IMR-90 (cell line): ENCODE measurements at regions not wholly inside any gene's neighbourhood (a gene's known extent, or its start where the extent isn't known, plus 50 kb on each side); places are given as distances from the start of the nearest gene placed in this dataset.

Experiments used
- ATAC-seq: fragments of 200-7000 bp; cut with Tn5 transposase; 2 replicates; pipeline ENCODE4 v1.9.1; 2020; ENCODE audit warnings: low read depth, mild to moderate bottlenecking, moderate library complexity
- BruUV-seq: library from RNA; stranded (reverse); fragments of 400-500 nt; replicated peaks from 2 replicates; lab custom pipeline; 2021; lab: Mats Ljungman, UMichigan
- CTCF ChIA-PET: fragments of 300-600 bp; formaldehyde crosslinking; extraction: SDS; loops from one replicate; lab custom pipeline; 2021; ENCODE audit warnings: antibody characterized with exemption; lab: Yijun Ruan, JAX
- POLR2A ChIA-PET: fragments of 300-600 bp; sonication (Branson Sonifier 250); formaldehyde crosslinking; loops from one replicate; lab custom pipeline; 2022; ENCODE audit warnings: antibody characterized with exemption; ENCODE audit not compliant: unreplicated experiment; lab: Charles Lee
- DNase-seq: peaks from one replicate; pipeline ENCODE4 v3.0.0; 2013
- H2AFZ ChIP-seq: replicated peaks from 2 replicates; pipeline ENCODE3; 2013; ENCODE audit warnings: low read length, mild to moderate bottlenecking; ENCODE audit not compliant: poor library complexity
- H2AK5ac ChIP-seq: 2 replicates; pipeline ENCODE4 v1.6.1; 2013; ENCODE audit warnings: low read depth, low read length, inconsistent platforms
- H2AK9ac ChIP-seq: replicated peaks from 2 replicates; pipeline ENCODE3; 2013; ENCODE audit warnings: mild to moderate bottlenecking, low read depth, low read length, moderate library complexity; ENCODE audit not compliant: poor library complexity
- H2BK120ac ChIP-seq: 2 replicates; pipeline ENCODE4 v1.6.1; 2013; ENCODE audit warnings: low read depth, low read length, inconsistent platforms
- H2BK15ac ChIP-seq: 3 replicates; pipeline ENCODE4 v1.6.1; 2013; ENCODE audit warnings: low read depth, low read length, inconsistent platforms
- H2BK20ac ChIP-seq: 2 replicates; pipeline ENCODE4 v1.6.1; 2013; ENCODE audit warnings: low read depth, mild to moderate bottlenecking, inconsistent platforms, low read length, moderate library complexity
- H2BK5ac ChIP-seq: 2 replicates; pipeline ENCODE4 v1.6.1; 2013; ENCODE audit warnings: mild to moderate bottlenecking, low read depth, low read length, inconsistent platforms; ENCODE audit not compliant: poor library complexity, severe bottlenecking
- H3K14ac ChIP-seq: replicated peaks from 2 replicates; pipeline ENCODE4 v1.6.1; 2013; ENCODE audit warnings: low read depth, low read length, inconsistent platforms
- H3K18ac ChIP-seq: 2 replicates; pipeline ENCODE4 v1.6.1; 2013; ENCODE audit warnings: low read depth, low read length, control low read depth
- H3K23ac ChIP-seq: 2 replicates; pipeline ENCODE4 v1.6.1; 2013; ENCODE audit warnings: low read depth, low read length, inconsistent platforms
- H3K27ac ChIP-seq: 2 replicates; pipeline ENCODE4 v1.5.1; 2013; ENCODE audit warnings: mild to moderate bottlenecking, control low read depth, low read length; ENCODE audit not compliant: insufficient read depth
- H3K27me3 ChIP-seq: 2 replicates; pipeline ENCODE4 v1.6.1; 2013; ENCODE audit warnings: low read length; ENCODE audit not compliant: control insufficient read depth, insufficient read depth
- H3K36me3 ChIP-seq: 2 replicates; pipeline ENCODE4 v1.6.1; 2013; ENCODE audit warnings: low read length, mixed read lengths; ENCODE audit not compliant: control insufficient read depth, insufficient read depth
- H3K4ac ChIP-seq: 2 replicates; pipeline ENCODE4 v1.6.1; 2013; ENCODE audit warnings: low read depth, low read length, inconsistent platforms
- H3K4me1 ChIP-seq: 2 replicates; pipeline ENCODE4 v1.6.1; 2013; ENCODE audit warnings: low read length, mixed read lengths; ENCODE audit not compliant: control insufficient read depth, insufficient read depth
- H3K4me2 ChIP-seq: 2 replicates; pipeline ENCODE4 v1.6.1; 2013; ENCODE audit warnings: low read depth, mild to moderate bottlenecking, control low read depth, low read length, moderate library complexity
- H3K4me3 ChIP-seq: 2 replicates; pipeline ENCODE4 v1.5.1; 2013; ENCODE audit warnings: low read depth, mild to moderate bottlenecking, control low read depth, low read length, moderate library complexity; ENCODE audit not compliant: insufficient read depth
- H3K56ac ChIP-seq: 2 replicates; pipeline ENCODE4 v1.6.1; 2013; ENCODE audit warnings: low read length, inconsistent platforms; ENCODE audit not compliant: insufficient read depth; ENCODE audit errors: extremely low read depth
- H3K79me1 ChIP-seq, 2 experiments: 2 replicates each; pipeline ENCODE4 v1.6.1; 2013; ENCODE audit warnings: low read length in 2 of 2, inconsistent platforms in 1 of 2, low read depth in 1 of 2
- H3K9ac ChIP-seq: 2 replicates; pipeline ENCODE4 v1.6.1; 2013; ENCODE audit warnings: low read depth, low read length, control low read depth
- H3K9me1 ChIP-seq: 2 replicates; pipeline ENCODE4 v1.6.1; 2013; ENCODE audit warnings: low read length, inconsistent platforms; ENCODE audit not compliant: insufficient read depth
- H3K9me3 ChIP-seq: 2 replicates; pipeline ENCODE4 v1.6.1; 2013; ENCODE audit warnings: low read length; ENCODE audit not compliant: control insufficient read depth, insufficient read depth
- H4K20me1 ChIP-seq: 2 replicates; pipeline ENCODE4 v1.6.1; 2013; ENCODE audit warnings: low read length, inconsistent platforms; ENCODE audit not compliant: insufficient read depth
- H4K5ac ChIP-seq: 2 replicates; pipeline ENCODE4 v1.6.1; 2013; ENCODE audit warnings: mild to moderate bottlenecking, low read depth, low read length, control low read depth
- H4K8ac ChIP-seq, 2 experiments: 2 replicates each; pipeline ENCODE4 v1.6.1; 2013; ENCODE audit warnings: low read depth in 2 of 2, low read length in 2 of 2, control low read depth in 1 of 2, inconsistent platforms in 1 of 2
- H4K91ac ChIP-seq: 2 replicates; pipeline ENCODE4 v1.6.1; 2013; ENCODE audit warnings: low read depth, low read length, inconsistent platforms; ENCODE audit not compliant: insufficient read depth
- BHLHE40 ChIP-seq: fragments of 150-350 bp; IDR thresholded peaks from 2 replicates; pipeline ENCODE4 v1.6.1; 2016; ENCODE audit warnings: mild to moderate bottlenecking, low read depth, low read length
- CEBPB ChIP-seq: IDR thresholded peaks from 2 replicates; pipeline ENCODE4 v1.6.1; 2012; ENCODE audit warnings: low read depth, low read length, improper control_type of control experiment
- CHD1 ChIP-seq: IDR thresholded peaks from 2 replicates; pipeline ENCODE4 v1.6.1; 2012; ENCODE audit warnings: low read depth, low read length, improper control_type of control experiment
- CTCF ChIP-seq: conservative IDR thresholded peaks from 2 replicates; pipeline ENCODE4 v1.5.1; 2012; ENCODE audit warnings: mild to moderate bottlenecking, low read depth, low read length, improper control_type of control experiment
- FOS ChIP-seq: fragments of 150-350 bp; IDR thresholded peaks from 2 replicates; pipeline ENCODE4 v1.6.1; 2016; ENCODE audit warnings: low read depth, low read length
- MAFK ChIP-seq: IDR thresholded peaks from 2 replicates; pipeline ENCODE4 v1.6.1; 2012; ENCODE audit warnings: low read depth, low read length, improper control_type of control experiment
- MAZ ChIP-seq: IDR thresholded peaks from 2 replicates; pipeline ENCODE4 v1.6.1; 2012; ENCODE audit warnings: low read depth, mild to moderate bottlenecking, low read length, improper control_type of control experiment, moderate library complexity, borderline replicate concordance
- MXI1 ChIP-seq: IDR thresholded peaks from 2 replicates; pipeline ENCODE4 v1.6.1; 2012; ENCODE audit warnings: low read depth, mild to moderate bottlenecking, low read length, moderate library complexity, borderline replicate concordance
- NFE2L2 ChIP-seq: fragments of 150-350 bp; IDR thresholded peaks from 2 replicates; pipeline ENCODE4 v1.6.1; 2016; ENCODE audit warnings: low read depth, mild to moderate bottlenecking, low read length
- POLR2A ChIP-seq: IDR thresholded peaks from 2 replicates; pipeline ENCODE4 v1.6.1; 2012; ENCODE audit warnings: mild to moderate bottlenecking, low read depth, low read length
- RAD21 ChIP-seq: IDR thresholded peaks from 2 replicates; pipeline ENCODE4 v1.6.1; 2012; ENCODE audit warnings: low read length, improper control_type of control experiment
- RCOR1 ChIP-seq: IDR thresholded peaks from 2 replicates; pipeline ENCODE4 v1.6.1; 2012; ENCODE audit warnings: mild to moderate bottlenecking, low read length, improper control_type of control experiment; ENCODE audit not compliant: insufficient replicate concordance
- RFX5 ChIP-seq: IDR thresholded peaks from 2 replicates; pipeline ENCODE4 v1.8.0; 2012; ENCODE audit warnings: low read depth, mild to moderate bottlenecking, low read length, moderate library complexity
- SMC3 ChIP-seq: fragments of 150-350 bp; IDR thresholded peaks from 2 replicates; pipeline ENCODE4 v1.6.1; 2016; ENCODE audit warnings: low read depth, mild to moderate bottlenecking, antibody characterized with exemption, low read length, moderate library complexity
- WGBS, 2 experiments: methylation state at CpG; one replicate each; pipeline versions ENCODE4 v1.1.5 to v1.1.7; 2013; ENCODE audit warnings: missing lambda C conversion rate in 2 of 2; ENCODE audit not compliant: insufficient read length in 1 of 2; ENCODE audit errors: extremely low coverage in 2 of 2; 5-methylcytosine and 5-hydroxymethylcytosine counted together
- dilution Hi-C: fragments of 300-500 bp; cut with HindIII; formaldehyde crosslinking; loops from one replicate; pipeline ENCODE4 v1.14.3; 2018; ENCODE audit warnings: low sequenced_read_pairs; ENCODE audit not compliant: unreplicated experiment
- in situ Hi-C: fragments of 300-500 bp; cut with MboI; formaldehyde crosslinking; loops from 3 replicates; pipeline ENCODE4 v1.14.3; 2019; ENCODE audit warnings: low sequenced_read_pairs, inconsistent platforms, mixed read lengths
- intact Hi-C: fragments of 100-400 bp; cut with micrococcal nuclease; formaldehyde crosslinking; loops from 2 replicates; pipeline ENCODE4 v1.10.0; 2022
- TF ChIP-seq, protein P1 (sequence below): fragments of 150-350 bp; IDR thresholded peaks from 2 replicates; pipeline ENCODE4 v1.6.1; 2016; ENCODE audit warnings: low read depth, mild to moderate bottlenecking, low read length, moderate library complexity, borderline replicate concordance

GRCh38 chr12:43008953-43009845, 419.7 kb upstream of the PRICKLE1 start (continued):
- no peak for TF ChIP-seq BHLHE40

GRCh38 chr12:43004908-43005307, 415.4 kb upstream of the PRICKLE1 start:
- no peak overlapping the region for H4K5ac ChIP-seq
- no peak overlapping the region for H2BK120ac ChIP-seq
- in situ Hi-C loops (no loop called here), dilution Hi-C loops (no loop called here), intact Hi-C loops (no loop called here)
- H3K79me1 ChIP-seq: no peaks in the 10 kb centered on the region
- H2BK5ac ChIP-seq: no peak overlapping the region
- no peak overlapping the region for H3K4me3 ChIP-seq
- no peak overlapping the region for H4K8ac ChIP-seq
- H2AFZ ChIP-seq: no peak overlapping the region
- H3K23ac ChIP-seq: no peak overlapping the region
- H3K4ac ChIP-seq: no peak overlapping the region
- H2AK5ac ChIP-seq: no peak overlapping the region
- no peaks in the 10 kb centered on the region for H3K9me1 ChIP-seq
- no peak overlapping the region for H2BK20ac ChIP-seq
- no peak overlapping the region for H3K4me2 ChIP-seq
- H3K18ac ChIP-seq: no peak overlapping the region
- no peak overlapping the region for H3K27ac ChIP-seq
- no peak for DNase-seq
- H2BK15ac ChIP-seq: no peak overlapping the region
- WGBS, 2 experiments: no CpG with 5 or more reads among the region's 6 CpGs
- H3K14ac ChIP-seq: no peak overlapping the region
- ChIA-PET POLR2A (no interaction called here), CTCF (interaction anchor here (1.5 kb wide), 1 partner anchor 8 kb away, joined by 3 read pairs; no protein-coding TSS in a partner anchor)
- H3K9me3 ChIP-seq: no peaks in the 10 kb centered on the region
- no peaks in the 10 kb centered on the region for H4K20me1 ChIP-seq
- H3K9ac ChIP-seq: no peak overlapping the region
- no peaks in the 10 kb centered on the region for H3K36me3 ChIP-seq
- BruUV-seq: no TSS peak
- no peak overlapping the region for H2AK9ac ChIP-seq
- 0 out of 2 replicates have a peak, but pooled peaks cover 1% of the 10 kb centered on the region for H3K4me1 ChIP-seq
- ATAC-seq: no peak
- no peak overlapping the region for H3K56ac ChIP-seq
- no peaks in the 10 kb centered on the region for H3K27me3 ChIP-seq
- H4K91ac ChIP-seq: no peak overlapping the region
- TF ChIP-seq MAFK: no peak
- no peak for TF ChIP-seq RCOR1
- TF ChIP-seq MAZ: no peak
- no peak for TF ChIP-seq CHD1
- TF ChIP-seq NFE2L2: no peak
- TF ChIP-seq RAD21: no peak
- TF ChIP-seq POLR2A: no peak
- no peak for TF ChIP-seq RFX5
- TF ChIP-seq SMC3: no peak
- TF ChIP-seq CTCF: no peak
- TF ChIP-seq CEBPB: no peak
- no peak for TF ChIP-seq BHLHE40
- TF ChIP-seq, protein P1, sequence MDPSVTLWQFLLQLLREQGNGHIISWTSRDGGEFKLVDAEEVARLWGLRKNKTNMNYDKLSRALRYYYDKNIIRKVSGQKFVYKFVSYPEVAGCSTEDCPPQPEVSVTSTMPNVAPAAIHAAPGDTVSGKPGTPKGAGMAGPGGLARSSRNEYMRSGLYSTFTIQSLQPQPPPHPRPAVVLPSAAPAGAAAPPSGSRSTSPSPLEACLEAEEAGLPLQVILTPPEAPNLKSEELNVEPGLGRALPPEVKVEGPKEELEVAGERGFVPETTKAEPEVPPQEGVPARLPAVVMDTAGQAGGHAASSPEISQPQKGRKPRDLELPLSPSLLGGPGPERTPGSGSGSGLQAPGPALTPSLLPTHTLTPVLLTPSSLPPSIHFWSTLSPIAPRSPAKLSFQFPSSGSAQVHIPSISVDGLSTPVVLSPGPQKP: no peak
- no peak for TF ChIP-seq MXI1
- no peak for TF ChIP-seq FOS
